Fibroblast of lung (primary cell): ENCODE measurements at regions not wholly inside any gene's neighbourhood (a gene's known extent, or its start where the extent isn't known, plus 50 kb on each side); places are given as distances from the start of the nearest gene placed in this dataset.

Experiments used
- DNase-seq, 2 donors: peaks; one replicate each; pipeline versions ENCODE4 v3.0.0 to v3.0.0-alpha.2; 2010; ENCODE audit warnings: low read depth in 2 of 2
- H2AFZ ChIP-seq: 2 replicates; pipeline ENCODE4 v1.5.1; 2012; ENCODE audit warnings: low read length, control low read depth, inconsistent platforms
- H3K27ac ChIP-seq: 2 replicates; pipeline ENCODE4 v1.5.1; 2011; ENCODE audit warnings: low read length, control low read depth; ENCODE audit not compliant: insufficient read depth
- H3K27me3 ChIP-seq: 2 replicates; pipeline ENCODE4 v1.5.1; 2011; ENCODE audit warnings: mild to moderate bottlenecking, low read length; ENCODE audit not compliant: control insufficient read depth, insufficient read depth
- H3K36me3 ChIP-seq: 2 replicates; pipeline ENCODE4 v1.5.1; 2011; ENCODE audit warnings: low read length; ENCODE audit not compliant: control insufficient read depth, insufficient read depth
- H3K4me1 ChIP-seq: 2 replicates; pipeline ENCODE4 v1.5.1; 2011; ENCODE audit warnings: low read length; ENCODE audit not compliant: control insufficient read depth, insufficient read depth; ENCODE audit errors: extremely low read depth
- H3K4me2 ChIP-seq: 2 replicates; pipeline ENCODE4 v1.5.1; 2011; ENCODE audit warnings: low read length, control low read depth; ENCODE audit not compliant: insufficient read depth; ENCODE audit errors: extremely low read depth
- H3K4me3 ChIP-seq, 4 experiments: fragments of 200-600 bp in 1 of 4; sonication (generic) in 1 of 4; replicated peaks in 1 of 4; 2 replicates each; pipeline ENCODE4 v1.5.1; 2011 to 2016; ENCODE audit warnings: low read length in 4 of 4, low read depth in 3 of 4, mild to moderate bottlenecking in 3 of 4, control low read depth in 2 of 4, inconsistent platforms in 1 of 4, mixed read lengths in 1 of 4; ENCODE audit not compliant: insufficient read depth in 1 of 4; ENCODE audit errors: control extremely low read depth in 1 of 4
- H3K79me2 ChIP-seq: 2 replicates; pipeline ENCODE4 v1.5.1; 2012; ENCODE audit warnings: mild to moderate bottlenecking, low read length, inconsistent platforms; ENCODE audit not compliant: control insufficient read depth, insufficient read depth
- H3K9ac ChIP-seq: 2 replicates; pipeline ENCODE4 v1.5.1; 2011; ENCODE audit warnings: mild to moderate bottlenecking, low read length, control low read depth; ENCODE audit not compliant: insufficient read depth
- H3K9me3 ChIP-seq: 2 replicates; pipeline ENCODE4 v1.5.1; 2012; ENCODE audit warnings: low read depth, low read length; ENCODE audit not compliant: control insufficient read depth, insufficient read depth
- H4K20me1 ChIP-seq: 2 replicates; pipeline ENCODE4 v1.5.1; 2011; ENCODE audit warnings: low read length; ENCODE audit not compliant: control insufficient read depth, insufficient read depth; ENCODE audit errors: extremely low read depth
- EZH2 ChIP-seq: IDR thresholded peaks from 2 replicates; pipeline ENCODE4 v1.5.1; 2012; ENCODE audit warnings: low read length, control low read depth, mild to moderate bottlenecking; ENCODE audit errors: missing control alignments
- TF ChIP-seq, protein P1 (sequence below), 2 donors: IDR thresholded peaks in 1 of 2; conservative IDR thresholded peaks in 1 of 2; 1 replicate in 1 of 2; 2 replicates in 1 of 2; pipeline ENCODE4 v1.5.1; 2011 to 2012; ENCODE audit warnings: low read length in 2 of 2, control low read depth in 1 of 2, inconsistent platforms in 1 of 2, low read depth in 1 of 2, mild to moderate bottlenecking in 1 of 2

DNA sequence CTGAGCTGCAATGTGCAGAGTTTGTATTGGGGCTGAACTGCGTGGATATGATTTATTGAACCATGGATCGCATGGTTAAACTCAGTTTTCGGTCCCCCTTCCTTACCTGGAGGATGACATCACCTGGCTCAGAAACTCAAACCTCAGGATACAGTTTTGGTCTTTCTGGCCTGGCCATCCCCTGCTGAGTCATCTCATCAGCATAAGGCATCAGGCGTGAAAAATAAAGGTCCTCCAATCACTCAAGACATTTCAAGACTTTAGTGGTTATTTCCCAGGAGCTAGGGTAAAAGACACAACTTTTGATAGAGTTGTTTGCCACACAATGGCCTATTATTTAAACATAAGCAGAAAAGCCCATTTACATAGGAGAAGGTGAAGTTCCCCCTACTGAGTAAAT lies 631.1 kb upstream of the TMEM132C start:
- H3K79me2 ChIP-seq, result no peaks in the 10 kb centered on the region
- no peak for DNase-seq
- no peak overlapping the region for H3K4me2 ChIP-seq
- no peak overlapping the region for H2AFZ ChIP-seq
- no peak overlapping the region for H3K4me3 ChIP-seq
- TF ChIP-seq, protein P1, sequence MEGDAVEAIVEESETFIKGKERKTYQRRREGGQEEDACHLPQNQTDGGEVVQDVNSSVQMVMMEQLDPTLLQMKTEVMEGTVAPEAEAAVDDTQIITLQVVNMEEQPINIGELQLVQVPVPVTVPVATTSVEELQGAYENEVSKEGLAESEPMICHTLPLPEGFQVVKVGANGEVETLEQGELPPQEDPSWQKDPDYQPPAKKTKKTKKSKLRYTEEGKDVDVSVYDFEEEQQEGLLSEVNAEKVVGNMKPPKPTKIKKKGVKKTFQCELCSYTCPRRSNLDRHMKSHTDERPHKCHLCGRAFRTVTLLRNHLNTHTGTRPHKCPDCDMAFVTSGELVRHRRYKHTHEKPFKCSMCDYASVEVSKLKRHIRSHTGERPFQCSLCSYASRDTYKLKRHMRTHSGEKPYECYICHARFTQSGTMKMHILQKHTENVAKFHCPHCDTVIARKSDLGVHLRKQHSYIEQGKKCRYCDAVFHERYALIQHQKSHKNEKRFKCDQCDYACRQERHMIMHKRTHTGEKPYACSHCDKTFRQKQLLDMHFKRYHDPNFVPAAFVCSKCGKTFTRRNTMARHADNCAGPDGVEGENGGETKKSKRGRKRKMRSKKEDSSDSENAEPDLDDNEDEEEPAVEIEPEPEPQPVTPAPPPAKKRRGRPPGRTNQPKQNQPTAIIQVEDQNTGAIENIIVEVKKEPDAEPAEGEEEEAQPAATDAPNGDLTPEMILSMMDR (conservative IDR thresholded peaks at IDR 0.05 in 1 of 2, IDR thresholded peaks at IDR 0.05 in 1 of 2; ENCODE audit: low read depth in 1 of 2, low read length in 2 of 2), result no peak
- no peak for TF ChIP-seq EZH2
- H3K4me1 ChIP-seq, result no peaks in the 10 kb centered on the region
- no peaks in the 10 kb centered on the region for H3K36me3 ChIP-seq
- no peaks in the 10 kb centered on the region for H3K27me3 ChIP-seq
- no peak overlapping the region for H3K9ac ChIP-seq
- no peak overlapping the region for H3K27ac ChIP-seq
- no peaks in the 10 kb centered on the region for H4K20me1 ChIP-seq
- H3K9me3 ChIP-seq, result no peaks in the 10 kb centered on the region

DNA sequence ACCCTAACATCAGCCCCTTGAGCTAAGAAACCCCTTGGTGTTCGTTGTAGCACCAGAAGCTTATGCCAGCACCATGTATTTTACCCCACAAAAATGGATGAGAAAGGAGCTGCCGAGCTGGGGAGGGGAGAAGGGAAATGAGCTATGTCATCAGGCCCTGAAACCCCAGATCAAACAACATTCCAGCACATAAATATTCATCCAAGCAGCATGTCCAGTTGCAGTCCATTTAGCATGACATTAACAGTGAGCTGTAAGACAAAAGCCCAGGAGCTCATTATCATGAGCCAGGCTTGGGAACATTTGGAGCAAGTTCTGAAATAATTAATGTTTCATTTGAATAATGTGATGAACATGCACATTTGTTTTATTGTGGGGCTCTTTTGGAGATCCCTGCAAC lies 630.1 kb upstream of the TMEM132C start:
- Histone ChIP-seq H3K79me2 (no peaks in the 10 kb centered on the region), H3K27ac (no peak overlapping the region), H3K27me3 (no peaks in the 10 kb centered on the region), H3K4me1 (no peaks in the 10 kb centered on the region), H3K4me3 (no peak overlapping the region), H4K20me1 (no peaks in the 10 kb centered on the region), H3K36me3 (no peaks in the 10 kb centered on the region), H3K9ac (no peak overlapping the region), H2AFZ (no peak overlapping the region), H3K4me2 (no peak overlapping the region), H3K9me3 (no peaks in the 10 kb centered on the region)
- TF ChIP-seq EZH2, result no peak
- TF ChIP-seq, protein P1 (conservative IDR thresholded peaks at IDR 0.05 in 1 of 2, IDR thresholded peaks at IDR 0.05 in 1 of 2; ENCODE audit: low read depth in 1 of 2, low read length in 2 of 2), result no peak
- DNase-seq, result peak in 1 of 2 donors; percentile 67

DNA sequence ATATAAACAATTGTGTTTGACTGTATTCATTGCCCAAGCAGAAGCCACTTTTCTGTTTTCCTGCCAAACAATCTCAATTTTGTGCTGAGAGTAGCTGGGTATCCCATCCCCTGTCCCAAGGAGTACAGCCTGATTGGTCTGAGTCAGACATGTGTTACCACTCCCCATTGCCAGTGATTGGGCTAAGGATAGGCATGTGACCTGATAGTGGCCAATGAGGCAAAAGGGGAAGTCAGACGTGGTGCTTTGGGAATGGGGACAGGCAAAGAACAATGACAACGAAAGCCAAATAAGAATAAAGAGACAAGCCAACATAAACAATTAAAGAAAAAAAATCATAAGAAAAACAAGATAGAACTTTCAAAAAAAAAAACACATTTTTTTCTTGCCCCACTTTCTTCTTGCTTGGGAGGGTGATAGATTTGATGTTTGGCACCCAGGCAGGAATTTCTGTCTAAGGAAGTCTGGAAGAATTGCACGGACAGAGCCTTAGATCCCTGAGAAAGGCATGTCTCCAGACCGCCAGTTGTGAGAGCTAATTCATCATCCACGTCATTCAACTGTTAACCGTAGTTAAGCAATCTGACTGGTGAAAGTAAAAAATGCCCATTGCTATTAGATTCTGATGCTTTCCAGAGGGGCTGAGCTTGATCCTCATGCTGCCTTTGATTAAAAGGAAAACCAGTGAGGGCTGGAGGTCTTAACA lies 626.6 kb upstream of the TMEM132C start:
- Histone ChIP-seq H3K79me2 (no peaks in the 10 kb centered on the region), H2AFZ (no peak overlapping the region), H3K27me3 (no peaks in the 10 kb centered on the region), H3K4me2 (no peak overlapping the region), H3K9ac (no peak overlapping the region), H3K36me3 (no peaks in the 10 kb centered on the region), H3K27ac (no peak overlapping the region), H3K9me3 (no peaks in the 10 kb centered on the region), H3K4me1 (no peaks in the 10 kb centered on the region), H3K4me3 (no peak overlapping the region), H4K20me1 (no peaks in the 10 kb centered on the region)
- DNase-seq, result peak; percentile 35 to 98
- no peak for TF ChIP-seq EZH2
- TF ChIP-seq, protein P1 (conservative IDR thresholded peaks at IDR 0.05 in 1 of 2, IDR thresholded peaks at IDR 0.05 in 1 of 2; ENCODE audit: low read depth in 1 of 2, low read length in 2 of 2), result no peak
